VCaP (cell line): ENCODE measurements at regions not wholly inside any gene's neighbourhood (a gene's known extent, or its start where the extent isn't known, plus 50 kb on each side); places are given as distances from the start of the nearest gene placed in this dataset.

ENCODE experiments used
- H3K27ac ChIP-seq: fragments of 450-650 bp; 2 replicates; pipeline ENCODE4 v1.5.1; 2017
- TF ChIP-seq, protein P1 (sequence below): fragments of 450-650 bp; conservative IDR thresholded peaks from 2 replicates; pipeline ENCODE4 v1.5.1; 2017; ENCODE audit warnings: mild to moderate bottlenecking, moderate library complexity

DNA sequence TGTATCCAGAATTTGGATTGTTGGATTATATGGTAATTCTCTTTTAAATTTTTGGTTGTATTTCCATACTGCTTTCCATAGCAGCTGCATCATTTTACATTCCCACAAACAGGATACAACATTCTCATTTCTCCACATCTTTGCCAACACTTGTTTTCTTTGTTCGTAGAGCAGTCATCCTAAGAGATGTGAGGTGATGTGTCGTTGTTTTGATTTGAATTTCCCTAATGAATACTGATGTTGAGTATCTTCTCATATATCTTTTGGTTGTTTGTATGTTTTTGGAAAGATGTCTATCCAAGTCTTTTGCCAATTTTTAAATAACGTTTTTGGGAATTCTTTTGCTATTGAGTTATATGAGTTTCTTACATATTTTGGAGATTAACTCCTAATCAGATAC, 93.6 kb downstream of the GMNC start:
- TF ChIP-seq, protein P1, sequence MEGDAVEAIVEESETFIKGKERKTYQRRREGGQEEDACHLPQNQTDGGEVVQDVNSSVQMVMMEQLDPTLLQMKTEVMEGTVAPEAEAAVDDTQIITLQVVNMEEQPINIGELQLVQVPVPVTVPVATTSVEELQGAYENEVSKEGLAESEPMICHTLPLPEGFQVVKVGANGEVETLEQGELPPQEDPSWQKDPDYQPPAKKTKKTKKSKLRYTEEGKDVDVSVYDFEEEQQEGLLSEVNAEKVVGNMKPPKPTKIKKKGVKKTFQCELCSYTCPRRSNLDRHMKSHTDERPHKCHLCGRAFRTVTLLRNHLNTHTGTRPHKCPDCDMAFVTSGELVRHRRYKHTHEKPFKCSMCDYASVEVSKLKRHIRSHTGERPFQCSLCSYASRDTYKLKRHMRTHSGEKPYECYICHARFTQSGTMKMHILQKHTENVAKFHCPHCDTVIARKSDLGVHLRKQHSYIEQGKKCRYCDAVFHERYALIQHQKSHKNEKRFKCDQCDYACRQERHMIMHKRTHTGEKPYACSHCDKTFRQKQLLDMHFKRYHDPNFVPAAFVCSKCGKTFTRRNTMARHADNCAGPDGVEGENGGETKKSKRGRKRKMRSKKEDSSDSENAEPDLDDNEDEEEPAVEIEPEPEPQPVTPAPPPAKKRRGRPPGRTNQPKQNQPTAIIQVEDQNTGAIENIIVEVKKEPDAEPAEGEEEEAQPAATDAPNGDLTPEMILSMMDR: no peak

DNA sequence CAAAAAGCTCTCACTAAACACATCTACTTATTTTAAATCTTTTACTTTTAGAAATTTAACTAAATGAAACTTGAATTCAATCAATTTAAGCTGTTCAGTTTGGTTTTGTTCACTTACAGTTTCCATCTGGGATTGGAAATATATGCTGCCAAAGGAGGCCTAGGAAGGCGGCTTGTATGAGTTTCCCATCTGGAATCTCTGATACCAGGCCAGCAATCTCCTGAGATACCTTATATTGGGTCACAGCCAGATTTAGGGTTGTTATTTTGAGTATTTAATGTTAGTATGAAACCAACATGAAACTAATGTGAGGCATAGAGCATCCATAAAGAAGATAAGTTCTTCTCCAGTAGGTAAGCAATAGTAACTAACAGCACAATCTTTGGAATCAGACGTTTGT, 94.6 kb downstream of the GMNC start:
- H3K27ac ChIP-seq: no peak overlapping the region
- TF ChIP-seq, protein P1: no peak

More for the DNA sequence above, 93.6 kb downstream of the GMNC start:
- no peak overlapping the region for H3K27ac ChIP-seq

DNA sequence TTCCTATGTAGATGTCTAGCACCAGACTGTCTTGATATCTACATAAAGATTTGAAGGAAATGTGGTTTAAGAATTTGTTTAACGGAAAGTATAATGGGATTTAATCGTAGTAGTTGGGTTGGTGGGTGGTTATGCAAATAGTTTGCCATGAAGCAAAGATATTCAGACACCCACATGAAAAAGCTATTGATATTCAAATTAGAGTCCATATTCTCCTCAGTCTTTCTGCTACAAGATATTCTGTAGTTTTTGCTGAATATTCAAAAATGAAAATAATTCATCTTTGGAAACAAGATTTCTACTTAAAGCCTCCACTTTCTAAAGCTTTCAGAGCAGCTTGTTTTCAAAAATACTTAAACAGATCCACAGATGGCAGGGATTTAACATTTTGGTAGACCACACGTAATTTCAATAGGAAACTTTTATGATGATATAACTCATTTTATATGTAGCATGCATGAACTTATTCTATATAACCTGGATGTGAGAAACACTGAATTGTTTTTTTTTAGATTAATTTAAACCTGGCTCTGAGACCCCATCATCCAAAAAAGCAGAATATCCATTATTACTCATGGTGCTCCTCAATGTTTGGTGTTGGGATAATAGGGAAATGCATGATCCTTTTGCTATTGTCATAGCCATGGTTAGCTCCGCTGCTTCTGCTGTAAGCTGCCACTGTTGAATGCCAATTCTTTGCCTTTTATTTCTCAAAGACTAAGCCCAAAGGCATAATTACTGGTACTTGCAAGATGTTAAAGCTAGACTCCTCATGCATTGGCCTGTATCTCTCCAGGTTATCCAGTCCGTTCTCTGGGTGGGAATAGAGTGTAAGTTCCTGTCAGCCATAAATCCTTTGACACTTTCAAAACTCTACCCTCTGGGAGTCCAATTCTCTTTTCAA, 98.0 kb downstream of the GMNC start:
- TF ChIP-seq, protein P1: no peak
- no peak overlapping the region for H3K27ac ChIP-seq

DNA sequence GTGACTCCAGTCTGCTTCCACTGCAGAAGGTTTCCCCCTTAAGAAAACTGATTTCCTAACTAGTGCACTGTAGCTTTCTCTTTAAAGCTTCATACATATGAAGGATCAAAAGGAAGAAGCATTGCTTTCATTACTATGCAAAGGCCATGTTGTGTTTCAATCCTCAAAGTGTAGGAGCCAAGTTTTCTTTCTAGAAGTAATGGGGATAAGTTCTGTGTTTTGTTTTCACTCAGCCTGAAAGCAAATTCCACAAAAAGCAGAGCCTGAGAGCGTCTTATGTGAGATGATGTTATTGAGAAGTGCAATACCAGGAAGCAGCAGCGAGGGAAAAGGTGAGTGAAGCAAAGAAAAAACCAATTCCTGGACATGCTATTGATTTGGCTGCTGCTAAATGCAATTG, 99.7 kb downstream of the GMNC start:
- TF ChIP-seq, protein P1: no peak
- no peak overlapping the region for H3K27ac ChIP-seq

DNA sequence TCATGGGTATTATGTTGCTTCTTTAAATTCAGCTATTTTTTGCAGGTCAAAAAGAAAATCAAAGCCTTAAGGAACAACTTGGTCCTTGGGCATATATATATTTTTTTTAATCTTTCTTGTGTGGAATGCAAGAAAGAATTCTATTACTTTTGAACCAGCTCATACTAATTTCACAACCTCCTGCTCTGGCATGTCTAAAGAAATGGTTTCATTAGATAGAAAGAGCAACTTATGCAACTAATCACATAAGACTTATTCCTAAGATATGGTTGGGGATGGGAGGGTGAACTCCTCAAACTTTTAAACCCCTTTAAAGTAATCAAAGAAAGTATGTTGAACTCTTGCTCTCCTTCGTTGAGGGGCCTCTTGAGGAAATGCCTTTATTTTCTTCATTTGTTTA, 114.9 kb downstream of the GMNC start:
- H3K27ac ChIP-seq: no peak overlapping the region
- TF ChIP-seq, protein P1: no peak

DNA sequence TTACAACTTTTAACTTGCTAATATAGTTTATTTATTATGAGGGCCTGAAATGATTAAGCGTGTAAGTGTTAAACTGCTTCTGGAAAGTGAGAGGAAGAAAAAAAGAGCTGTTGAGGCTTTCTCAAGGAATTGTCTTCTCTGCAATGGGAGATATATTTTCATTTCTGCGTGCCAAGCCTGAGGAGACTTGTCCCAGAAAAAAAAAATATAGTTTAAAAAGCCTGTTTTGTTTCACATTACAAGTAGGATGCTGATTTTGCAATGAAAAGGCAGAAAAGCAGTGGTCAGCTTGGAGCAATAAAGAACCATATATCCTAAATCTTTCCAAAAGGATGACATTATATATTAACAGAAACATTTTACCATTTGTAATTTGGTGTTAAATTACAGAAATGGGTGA, 115.5 kb downstream of the GMNC start:
- TF ChIP-seq, protein P1: no peak

DNA sequence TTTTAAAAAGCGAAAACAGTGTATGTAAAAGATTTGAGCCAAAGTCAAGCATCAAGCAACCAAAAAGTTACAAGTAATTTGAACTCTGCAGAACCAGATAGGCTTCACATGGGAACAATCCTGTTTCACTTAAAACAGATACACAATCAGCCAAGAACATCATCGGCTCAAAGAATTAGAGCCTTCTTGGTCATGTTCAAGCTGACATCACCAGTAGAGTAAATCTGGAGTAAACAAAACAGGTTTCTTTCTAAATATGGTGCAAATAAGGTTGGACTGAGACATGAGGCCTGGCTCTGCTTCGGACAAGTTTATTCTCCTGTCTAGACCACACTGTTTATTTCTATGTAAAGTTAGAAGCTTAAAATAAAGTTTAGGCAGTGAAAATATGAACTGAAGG, 116.0 kb downstream of the GMNC start:
- TF ChIP-seq, protein P1: no peak
- no peak overlapping the region for H3K27ac ChIP-seq

More for the DNA sequence above, 115.5 kb downstream of the GMNC start:
- H3K27ac ChIP-seq: no peak overlapping the region
